KBM-7 (cell line): ENCODE measurements at regions not wholly inside any gene's neighbourhood (a gene's known extent, or its start where the extent isn't known, plus 50 kb on each side); places are given as distances from the start of the nearest gene placed in this dataset.

ENCODE experiments used
- DNase-seq: peaks from one replicate; pipeline ENCODE4 v3.0.0-alpha.2; 2015
- in situ Hi-C: fragments of 300-500 bp; cut with MboI; formaldehyde crosslinking; loops from 2 replicates; pipeline ENCODE4 v1.14.3; 2020; ENCODE audit warnings: low sequenced_read_pairs, low pct_unique_long_range_greater_than_20kb, mixed read lengths

GRCh38 chr11:15737320-15737719 lies 619.0 kb downstream of the SOX6 start:
- in situ Hi-C loops = no loop called here
- DNase-seq = no peak

- in situ Hi-C loops = no loop called here
- no peak for DNase-seq
Observed at GRCh38 chr11:15738931-15739330, 617.4 kb downstream of the SOX6 start.

- no peak for DNase-seq
- in situ Hi-C loops = no loop called here
Observed at GRCh38 chr11:15742626-15743519, 613.5 kb downstream of the SOX6 start.

- in situ Hi-C loops = no loop called here
- no peak for DNase-seq
Observed at GRCh38 chr11:15744693-15745092, 611.7 kb downstream of the SOX6 start.

GRCh38 chr11:15745266-15745665 lies 611.1 kb downstream of the SOX6 start:
- DNase-seq = no peak

GRCh38 chr11:15747671-15748070 lies 608.7 kb downstream of the SOX6 start:
- no peak for DNase-seq
- in situ Hi-C loops = no loop called here

More at GRCh38 chr11:15745266-15745665, 611.1 kb downstream of the SOX6 start:
- in situ Hi-C loops = no loop called here

- in situ Hi-C loops = no loop called here
- DNase-seq = no peak
Observed at GRCh38 chr11:15748132-15748531, 608.2 kb downstream of the SOX6 start.

- no peak for DNase-seq
- in situ Hi-C loops = no loop called here
Observed at GRCh38 chr11:15748741-15749140, 607.6 kb downstream of the SOX6 start.

- in situ Hi-C loops = no loop called here
- DNase-seq = no peak
Observed at GRCh38 chr11:15750535-15751308, 605.6 kb downstream of the SOX6 start.

GRCh38 chr11:15754221-15754620 lies 602.1 kb downstream of the SOX6 start:
- in situ Hi-C loops = no loop called here
- DNase-seq = no peak

- in situ Hi-C loops = no loop called here
- no peak for DNase-seq
Observed at GRCh38 chr11:15757048-15757698, 599.2 kb downstream of the SOX6 start.

- no peak for DNase-seq
- in situ Hi-C loops = no loop called here
Observed at GRCh38 chr11:15758857-15759465, 597.4 kb downstream of the SOX6 start.

GRCh38 chr11:15761235-15761634 lies 595.1 kb downstream of the SOX6 start:
- in situ Hi-C loops = no loop called here
- no peak for DNase-seq

GRCh38 chr11:15764326-15764725 lies 592.0 kb downstream of the SOX6 start:
- in situ Hi-C loops = no loop called here
- DNase-seq = peak; percentile 2

- in situ Hi-C loops = no loop called here
Observed at GRCh38 chr11:15764948-15765347, 591.4 kb downstream of the SOX6 start.

GRCh38 chr11:15765530-15765929 lies 590.8 kb downstream of the SOX6 start:
- in situ Hi-C loops = no loop called here
- DNase-seq = no peak

More at GRCh38 chr11:15764948-15765347, 591.4 kb downstream of the SOX6 start:
- DNase-seq = no peak

- in situ Hi-C loops = no loop called here
Observed at GRCh38 chr11:15768321-15768720, 588.0 kb downstream of the SOX6 start.

GRCh38 chr11:15769203-15769602 lies 587.1 kb downstream of the SOX6 start:
- in situ Hi-C loops = no loop called here
- no peak for DNase-seq

More at GRCh38 chr11:15768321-15768720, 588.0 kb downstream of the SOX6 start:
- no peak for DNase-seq

GRCh38 chr11:15770798-15771414 lies 585.4 kb downstream of the SOX6 start:
- DNase-seq = peak; percentile 40
- in situ Hi-C loops = no loop called here
